WTC11 (cell line): ENCODE measurements at regions not wholly inside any gene's neighbourhood (a gene's known extent, or its start where the extent isn't known, plus 50 kb on each side); places are given as distances from the start of the nearest gene placed in this dataset.

ENCODE experiments used
- MXD4 ChIP-seq: fragments of 250-450 bp; sonication (Bioruptor Pico); IDR thresholded peaks from 2 replicates; pipeline ENCODE4 v1.8.0; 2021; ENCODE audit warnings: mild to moderate bottlenecking, moderate library complexity, borderline replicate concordance
- ZNF423 ChIP-seq: fragments of 250-450 bp; sonication (Bioruptor Pico); IDR thresholded peaks from 2 replicates; pipeline ENCODE4 v2.1.2; 2022; ENCODE audit warnings: mild to moderate bottlenecking, moderate library complexity
- TF ChIP-seq, protein P1 (sequence below): fragments of 200-600 bp; IDR thresholded peaks from 2 replicates; pipeline ENCODE4 v1.8.0; 2022; ENCODE audit warnings: antibody characterized with exemption

DNA sequence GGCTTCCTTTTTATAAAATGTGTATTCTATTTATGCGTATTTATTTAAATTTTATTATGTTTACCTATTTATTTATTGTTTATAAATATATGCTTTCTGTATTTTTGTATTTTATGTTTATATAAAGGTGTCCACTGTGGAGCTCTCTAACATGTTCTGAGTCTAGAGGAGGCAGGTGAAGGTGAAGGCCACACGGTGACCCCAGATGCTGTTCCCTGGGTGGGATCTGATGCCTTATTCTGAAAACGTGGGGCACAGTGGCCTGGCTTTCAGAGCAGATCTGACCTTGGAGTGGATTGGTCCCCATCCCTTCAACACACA lies 104.7 kb upstream of the SLC7A14 start:
- TF ChIP-seq, protein P1, sequence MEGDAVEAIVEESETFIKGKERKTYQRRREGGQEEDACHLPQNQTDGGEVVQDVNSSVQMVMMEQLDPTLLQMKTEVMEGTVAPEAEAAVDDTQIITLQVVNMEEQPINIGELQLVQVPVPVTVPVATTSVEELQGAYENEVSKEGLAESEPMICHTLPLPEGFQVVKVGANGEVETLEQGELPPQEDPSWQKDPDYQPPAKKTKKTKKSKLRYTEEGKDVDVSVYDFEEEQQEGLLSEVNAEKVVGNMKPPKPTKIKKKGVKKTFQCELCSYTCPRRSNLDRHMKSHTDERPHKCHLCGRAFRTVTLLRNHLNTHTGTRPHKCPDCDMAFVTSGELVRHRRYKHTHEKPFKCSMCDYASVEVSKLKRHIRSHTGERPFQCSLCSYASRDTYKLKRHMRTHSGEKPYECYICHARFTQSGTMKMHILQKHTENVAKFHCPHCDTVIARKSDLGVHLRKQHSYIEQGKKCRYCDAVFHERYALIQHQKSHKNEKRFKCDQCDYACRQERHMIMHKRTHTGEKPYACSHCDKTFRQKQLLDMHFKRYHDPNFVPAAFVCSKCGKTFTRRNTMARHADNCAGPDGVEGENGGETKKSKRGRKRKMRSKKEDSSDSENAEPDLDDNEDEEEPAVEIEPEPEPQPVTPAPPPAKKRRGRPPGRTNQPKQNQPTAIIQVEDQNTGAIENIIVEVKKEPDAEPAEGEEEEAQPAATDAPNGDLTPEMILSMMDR, result no peak
- TF ChIP-seq MXD4 (CRISPR knock-in tag) (no peak), ZNF423 (CRISPR knock-in tag) (no peak)
